Neural crest cell (in vitro differentiated cells): ENCODE measurements at regions not wholly inside any gene's neighbourhood (a gene's known extent, or its start where the extent isn't known, plus 50 kb on each side); places are given as distances from the start of the nearest gene placed in this dataset.

ENCODE experiments used
- DNase-seq: peaks from one replicate; pipeline ENCODE4 v3.0.0; 2021; ENCODE audit warnings: low read depth, mixed read lengths, low spot score
- H3K27ac Mint-ChIP-seq: one replicate; pipeline ENCODE4 v1.8.0; 2021; ENCODE audit warnings: mild to moderate bottlenecking, mixed read lengths; ENCODE audit not compliant: unreplicated experiment
- H3K27me3 Mint-ChIP-seq: 2 replicates; pipeline ENCODE4 v1.8.0; 2021; ENCODE audit warnings: low read depth, mild to moderate bottlenecking, mixed read lengths
- H3K36me3 Mint-ChIP-seq: 2 replicates; pipeline ENCODE4 v1.8.0; 2021; ENCODE audit warnings: low read depth, mild to moderate bottlenecking, mixed read lengths
- H3K4me1 Mint-ChIP-seq: 2 replicates; pipeline ENCODE4 v1.8.0; 2021; ENCODE audit warnings: mixed read lengths
- H3K4me3 Mint-ChIP-seq: one replicate; pipeline ENCODE4 v1.8.0; 2021; ENCODE audit warnings: mild to moderate bottlenecking, mixed read lengths
- H3K9me3 Mint-ChIP-seq: 2 replicates; pipeline ENCODE4 v1.8.0; 2021; ENCODE audit warnings: mixed read lengths
- TF ChIP-seq, protein P1 (sequence below): fragments of 200-600 bp; sonication (generic); conservative IDR thresholded peaks from 2 replicates; pipeline ENCODE4 v1.5.0; 2021; ENCODE audit warnings: antibody characterized with exemption, mild to moderate bottlenecking

DNA sequence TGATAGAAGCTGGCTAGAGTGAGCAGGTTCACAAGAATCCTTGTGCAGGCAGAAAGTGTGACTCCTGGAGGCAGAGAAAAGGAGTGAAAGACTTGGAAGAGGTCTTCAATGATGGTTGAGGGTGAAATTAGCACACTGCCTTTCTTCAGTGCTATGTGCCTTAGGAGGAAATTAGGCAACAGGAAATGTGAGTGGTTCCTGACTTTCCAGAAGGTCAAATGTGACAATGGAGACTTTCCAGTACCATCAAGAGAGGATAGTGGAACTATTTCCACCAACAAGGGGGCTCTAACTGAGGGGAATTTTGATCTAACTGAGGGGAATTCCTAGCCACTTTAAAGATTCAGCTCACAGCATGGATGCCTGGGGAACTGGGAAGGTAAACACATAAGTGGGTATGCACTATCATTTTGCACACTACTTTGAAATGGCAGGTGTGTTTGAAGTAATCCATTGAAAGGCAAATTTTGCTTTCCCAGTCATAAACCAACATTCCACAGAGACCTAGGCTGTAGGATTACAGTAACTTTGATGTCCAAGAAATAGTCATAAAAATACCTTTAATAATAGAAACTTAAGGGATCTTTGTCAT lies 90.0 kb downstream of the PERP start:
- Mint-ChIP-seq H3K9me3 (peaks cover 3% of the 10 kb centered on the region), H3K27me3 (no peaks in the 10 kb centered on the region), H3K27ac (no peak overlapping the region), H3K4me1 (no peaks in the 10 kb centered on the region), H3K36me3 (no peaks in the 10 kb centered on the region), H3K4me3 (no peak overlapping the region)
- DNase-seq, result no peak
- TF ChIP-seq, protein P1, sequence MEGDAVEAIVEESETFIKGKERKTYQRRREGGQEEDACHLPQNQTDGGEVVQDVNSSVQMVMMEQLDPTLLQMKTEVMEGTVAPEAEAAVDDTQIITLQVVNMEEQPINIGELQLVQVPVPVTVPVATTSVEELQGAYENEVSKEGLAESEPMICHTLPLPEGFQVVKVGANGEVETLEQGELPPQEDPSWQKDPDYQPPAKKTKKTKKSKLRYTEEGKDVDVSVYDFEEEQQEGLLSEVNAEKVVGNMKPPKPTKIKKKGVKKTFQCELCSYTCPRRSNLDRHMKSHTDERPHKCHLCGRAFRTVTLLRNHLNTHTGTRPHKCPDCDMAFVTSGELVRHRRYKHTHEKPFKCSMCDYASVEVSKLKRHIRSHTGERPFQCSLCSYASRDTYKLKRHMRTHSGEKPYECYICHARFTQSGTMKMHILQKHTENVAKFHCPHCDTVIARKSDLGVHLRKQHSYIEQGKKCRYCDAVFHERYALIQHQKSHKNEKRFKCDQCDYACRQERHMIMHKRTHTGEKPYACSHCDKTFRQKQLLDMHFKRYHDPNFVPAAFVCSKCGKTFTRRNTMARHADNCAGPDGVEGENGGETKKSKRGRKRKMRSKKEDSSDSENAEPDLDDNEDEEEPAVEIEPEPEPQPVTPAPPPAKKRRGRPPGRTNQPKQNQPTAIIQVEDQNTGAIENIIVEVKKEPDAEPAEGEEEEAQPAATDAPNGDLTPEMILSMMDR, result no peak

GRCh38 chr6:138018297-138018696 lies 88.9 kb downstream of the PERP start:
- H3K4me1 Mint-ChIP-seq, result no peaks in the 10 kb centered on the region
- H3K27me3 Mint-ChIP-seq, result no peaks in the 10 kb centered on the region
- no peaks in the 10 kb centered on the region for H3K36me3 Mint-ChIP-seq
- TF ChIP-seq, protein P1, result no peak
- no peak for DNase-seq
- peaks cover 3% of the 10 kb centered on the region for H3K9me3 Mint-ChIP-seq
- H3K4me3 Mint-ChIP-seq, result no peak overlapping the region
- H3K27ac Mint-ChIP-seq, result no peak overlapping the region

DNA sequence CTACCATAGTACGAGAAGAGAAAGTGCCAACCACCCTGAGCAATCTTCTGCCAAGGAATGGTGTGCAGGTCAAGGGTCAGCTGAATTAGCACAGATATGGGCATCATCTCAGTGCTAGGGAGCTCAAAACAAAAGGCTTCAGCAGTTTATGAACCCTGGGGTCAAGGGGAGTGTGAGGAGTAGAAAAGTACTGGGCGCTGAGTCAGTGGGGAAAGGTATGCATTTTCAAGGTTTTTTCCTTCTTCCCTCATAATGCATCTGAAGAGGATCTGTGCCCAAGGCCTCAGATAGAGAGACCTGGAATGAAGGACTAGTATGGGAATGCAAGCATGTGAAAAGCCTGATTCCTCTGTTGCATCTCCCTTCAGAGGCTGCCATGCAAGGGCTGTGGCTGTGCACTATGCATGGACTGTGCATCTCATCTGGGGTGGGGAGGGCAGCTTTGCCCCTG lies 81.7 kb downstream of the PERP start:
- H3K4me3 Mint-ChIP-seq, result no peak overlapping the region
- no peaks in the 10 kb centered on the region for H3K27me3 Mint-ChIP-seq
- DNase-seq, result no peak
- H3K27ac Mint-ChIP-seq, result no peak overlapping the region
- no peaks in the 10 kb centered on the region for H3K9me3 Mint-ChIP-seq
- H3K36me3 Mint-ChIP-seq, result no peaks in the 10 kb centered on the region
- H3K4me1 Mint-ChIP-seq, result no peaks in the 10 kb centered on the region
- TF ChIP-seq, protein P1, result no peak

GRCh38 chr6:138026342-138026741 lies 80.9 kb downstream of the PERP start:
- H3K9me3 Mint-ChIP-seq, result no peaks in the 10 kb centered on the region
- no peaks in the 10 kb centered on the region for H3K27me3 Mint-ChIP-seq
- no peaks in the 10 kb centered on the region for H3K36me3 Mint-ChIP-seq
- H3K4me3 Mint-ChIP-seq, result no peak overlapping the region
- H3K27ac Mint-ChIP-seq, result no peak overlapping the region
- H3K4me1 Mint-ChIP-seq, result no peaks in the 10 kb centered on the region
- TF ChIP-seq, protein P1, result no peak
- DNase-seq, result no peak

- no peaks in the 10 kb centered on the region for H3K36me3 Mint-ChIP-seq
- no peak for DNase-seq
- H3K27ac Mint-ChIP-seq, result no peak overlapping the region
- H3K4me1 Mint-ChIP-seq, result no peaks in the 10 kb centered on the region
- H3K27me3 Mint-ChIP-seq, result no peaks in the 10 kb centered on the region
- no peaks in the 10 kb centered on the region for H3K9me3 Mint-ChIP-seq
- TF ChIP-seq, protein P1, result no peak
- H3K4me3 Mint-ChIP-seq, result no peak overlapping the region
Observed at GRCh38 chr6:138028893-138029292, 78.3 kb downstream of the PERP start.
